ENCODE measurements at regions not wholly inside any gene's neighbourhood (a gene's known extent, or its start where the extent isn't known, plus 50 kb on each side); places are given as distances from the start of the nearest gene placed in this dataset.

DNA sequence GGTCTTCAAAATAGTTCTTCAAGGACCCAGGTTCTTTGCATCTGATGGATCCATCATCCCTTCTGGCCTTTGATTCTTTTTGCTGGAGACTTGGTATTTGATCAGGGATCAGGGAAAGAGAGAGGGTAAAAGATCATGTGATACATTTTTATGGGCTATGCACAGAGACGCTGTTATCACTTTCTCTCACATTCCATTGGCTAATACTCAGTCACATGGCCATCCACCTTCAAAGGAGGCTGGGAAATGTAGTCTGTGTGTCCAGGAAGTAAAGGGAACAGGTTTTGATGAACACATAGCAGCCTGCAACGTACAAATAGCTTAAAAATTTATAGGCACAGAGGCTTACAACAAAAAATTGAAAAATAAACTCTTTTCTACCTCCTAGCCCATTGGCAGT, 629.6 kb upstream of the FANCL start:
- TF ChIP-seq YY1 (IDR thresholded peaks at IDR 0.05; ENCODE audit: insufficient read depth, insufficient read length) (no peak), ZNF274 (IDR thresholded peaks at IDR 0.05; ENCODE audit: low read depth, low read length) (no peak), SUZ12 (IDR thresholded peaks at IDR 0.05; ENCODE audit: extremely low read depth, insufficient read depth, insufficient read length) (no peak)
